GM12873 (cell line): ENCODE measurements at regions not wholly inside any gene's neighbourhood (a gene's known extent, or its start where the extent isn't known, plus 50 kb on each side); places are given as distances from the start of the nearest gene placed in this dataset.

Experiments used
- CTCF ChIP-seq: IDR thresholded peaks from 2 replicates; pipeline ENCODE4 v1.5.1; 2012; ENCODE audit warnings: low read depth, mild to moderate bottlenecking, moderate library complexity, low read length, control low read depth; ENCODE audit not compliant: insufficient read depth; ENCODE audit errors: missing control alignments

DNA sequence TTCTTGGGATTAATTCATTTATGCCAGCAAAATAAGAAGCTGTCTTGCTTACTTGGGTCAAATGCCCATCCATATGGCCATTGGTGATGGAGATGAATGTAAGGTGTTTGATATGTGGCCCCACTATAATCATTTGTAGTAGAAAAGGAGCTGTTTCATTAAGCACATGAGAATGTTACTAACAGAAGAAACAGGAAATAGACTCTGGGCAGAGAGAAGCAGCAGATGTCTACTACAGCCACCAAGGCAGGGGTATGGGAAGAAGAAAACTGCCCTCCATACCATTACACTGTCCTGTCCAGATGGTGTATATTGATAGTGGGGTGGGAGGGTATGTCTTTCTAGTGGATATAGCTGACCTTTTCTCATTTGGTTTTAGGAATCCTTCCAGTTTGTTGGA is 386.6 kb upstream of the CLINT1 start:
- TF ChIP-seq CTCF, result no peak

- TF ChIP-seq CTCF, result no peak
Measured at GRCh38 chr5:158244882-158245281, 385.9 kb upstream of the CLINT1 start.

- TF ChIP-seq CTCF, result no peak
Measured at GRCh38 chr5:158236511-158237335, 377.8 kb upstream of the CLINT1 start.

DNA sequence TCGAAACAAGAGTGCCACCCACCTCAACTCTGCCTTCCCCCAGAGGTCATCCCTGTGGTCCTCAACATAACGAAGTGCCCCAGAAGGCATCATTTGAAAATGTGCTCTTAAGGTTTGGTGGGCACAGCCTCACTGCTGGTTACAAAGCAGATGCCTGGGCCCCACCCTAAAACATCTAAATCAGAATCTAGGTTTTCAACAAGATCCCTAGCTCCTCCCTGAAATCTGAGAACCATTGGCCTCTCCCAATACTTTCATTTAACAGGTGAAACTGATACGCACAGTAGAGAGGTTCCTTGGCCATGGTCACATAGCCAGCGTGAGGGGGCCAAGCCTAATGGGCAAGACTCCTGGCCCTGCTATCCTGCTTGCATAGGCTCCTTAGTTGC is 376.2 kb upstream of the CLINT1 start:
- TF ChIP-seq CTCF, result no peak

DNA sequence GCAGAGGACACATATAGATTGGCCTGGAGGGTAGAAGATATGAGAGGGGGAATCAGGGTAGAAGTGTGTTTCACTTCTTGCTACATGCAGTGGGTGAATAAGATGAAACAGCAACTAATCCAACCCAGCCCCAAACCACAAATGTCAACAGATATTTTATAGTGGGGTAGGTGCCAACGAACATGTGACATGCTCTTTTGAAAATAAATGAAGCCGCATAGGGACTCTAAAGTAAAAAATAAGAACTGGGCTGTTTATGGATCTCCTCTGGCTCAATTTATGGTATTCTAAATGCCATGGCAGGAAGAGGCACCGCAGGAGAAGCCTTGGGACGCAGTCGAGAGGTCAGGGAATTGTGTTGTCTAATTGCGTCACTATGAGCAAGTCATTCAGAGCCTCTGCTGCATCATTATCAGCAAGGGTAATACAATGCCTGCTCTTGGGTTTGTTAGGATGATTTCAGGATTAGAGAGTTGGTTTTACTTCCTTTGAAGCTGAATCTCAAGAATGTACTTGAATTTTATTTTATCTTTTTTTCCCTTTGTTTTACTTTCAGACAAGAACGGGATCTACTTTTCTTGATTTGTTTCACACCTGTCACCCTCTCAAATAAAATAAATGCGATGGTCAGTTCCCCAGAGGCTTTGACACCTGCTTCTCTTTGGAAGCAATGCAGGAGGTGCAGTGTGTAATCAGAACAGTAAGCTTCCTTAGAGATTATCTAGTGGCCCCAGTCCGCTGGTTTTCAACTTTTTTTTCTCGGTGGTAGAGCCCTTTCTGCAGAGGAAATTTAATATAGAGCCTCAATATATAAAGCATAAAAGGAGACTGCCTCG is 375.6 kb upstream of the CLINT1 start:
- no peak for TF ChIP-seq CTCF

DNA sequence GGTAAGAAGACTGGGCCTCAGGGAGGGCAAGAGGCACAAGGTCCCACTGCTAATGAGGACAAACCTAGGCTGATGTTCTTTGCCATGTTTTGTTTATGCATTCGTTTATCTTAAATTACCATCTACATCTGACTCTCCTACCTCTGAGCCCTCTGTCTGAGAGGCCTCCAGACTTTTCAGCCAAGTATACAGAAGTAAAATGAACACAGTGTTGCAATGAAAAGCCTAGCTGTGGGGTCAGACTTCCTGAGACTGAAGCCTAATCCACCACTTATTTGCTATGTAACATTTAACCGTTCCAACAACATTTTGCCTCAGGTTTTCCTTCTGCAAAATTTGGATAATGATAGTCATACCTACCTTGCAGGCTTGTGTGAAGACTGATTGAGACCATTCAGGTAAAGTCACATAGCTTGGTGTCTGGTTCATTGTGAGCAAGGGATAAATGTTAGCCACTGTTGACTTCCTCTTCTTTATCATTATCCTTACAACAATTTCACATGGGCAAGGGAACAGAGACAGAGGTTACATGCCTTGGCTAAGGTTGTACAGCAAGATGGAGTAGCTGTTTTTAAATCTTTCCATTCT is 374.9 kb upstream of the CLINT1 start:
- no peak for TF ChIP-seq CTCF

GRCh38 chr5:158226496-158226895 is 367.6 kb upstream of the CLINT1 start:
- TF ChIP-seq CTCF, result no peak
